ENCODE measurements at regions not wholly inside any gene's neighbourhood (a gene's known extent, or its start where the extent isn't known, plus 50 kb on each side); places are given as distances from the start of the nearest gene placed in this dataset.

DNA sequence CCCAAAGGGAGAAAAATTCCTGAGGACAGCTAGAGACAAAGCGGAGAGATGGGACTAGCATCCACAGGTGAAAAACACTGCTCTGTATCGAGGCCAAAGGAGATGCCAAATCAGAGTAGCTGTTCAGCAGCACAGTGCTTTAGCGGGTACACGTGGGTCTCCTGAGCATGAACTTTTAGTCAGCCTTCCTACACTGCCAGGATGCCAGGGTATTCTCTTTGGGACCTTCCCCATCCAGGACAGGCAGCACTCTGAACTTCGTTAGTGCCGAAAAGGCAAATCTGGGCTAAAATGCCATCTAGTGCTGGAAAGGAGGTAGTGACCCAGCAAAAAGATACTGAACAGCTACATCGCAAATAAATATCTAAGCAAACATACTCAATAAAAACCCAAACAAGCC, 64.9 kb downstream of the C6orf58 start:
- intact Hi-C loops (cut with micrococcal nuclease), result loop anchor here (1.0 to 5.0 kb wide), 4 partner anchors 31 to 340 kb away; no protein-coding TSS in a partner anchor
